ENCODE measurements at regions not wholly inside any gene's neighbourhood (a gene's known extent, or its start where the extent isn't known, plus 50 kb on each side); places are given as distances from the start of the nearest gene placed in this dataset.
"Not testable (repeated sequence)": the region's sequence is repeated elsewhere in the genome, so short reads cannot be mapped to it uniquely, and the experiment has no call there.

DNA sequence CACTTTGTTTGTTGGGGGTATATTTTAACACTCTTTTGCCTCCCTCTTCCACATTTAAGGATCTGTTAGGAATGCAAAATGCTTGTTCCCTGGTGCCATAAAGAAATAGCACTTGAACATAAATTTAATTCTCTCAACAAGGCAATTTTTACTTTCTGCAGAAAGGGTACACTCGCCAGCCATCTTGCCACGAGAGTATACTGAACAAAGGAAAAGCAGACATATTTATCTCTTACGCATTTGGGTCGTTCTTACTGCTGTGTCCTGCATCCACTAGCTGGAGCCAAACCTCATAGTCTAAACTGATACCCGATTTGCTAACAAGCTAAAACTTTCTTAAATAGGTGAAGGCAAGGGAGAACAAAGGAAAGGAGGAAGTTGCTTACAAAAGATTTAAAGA lies 129.5 kb downstream of the B3GNT2 start:
- DNase-seq = no peak

DNA sequence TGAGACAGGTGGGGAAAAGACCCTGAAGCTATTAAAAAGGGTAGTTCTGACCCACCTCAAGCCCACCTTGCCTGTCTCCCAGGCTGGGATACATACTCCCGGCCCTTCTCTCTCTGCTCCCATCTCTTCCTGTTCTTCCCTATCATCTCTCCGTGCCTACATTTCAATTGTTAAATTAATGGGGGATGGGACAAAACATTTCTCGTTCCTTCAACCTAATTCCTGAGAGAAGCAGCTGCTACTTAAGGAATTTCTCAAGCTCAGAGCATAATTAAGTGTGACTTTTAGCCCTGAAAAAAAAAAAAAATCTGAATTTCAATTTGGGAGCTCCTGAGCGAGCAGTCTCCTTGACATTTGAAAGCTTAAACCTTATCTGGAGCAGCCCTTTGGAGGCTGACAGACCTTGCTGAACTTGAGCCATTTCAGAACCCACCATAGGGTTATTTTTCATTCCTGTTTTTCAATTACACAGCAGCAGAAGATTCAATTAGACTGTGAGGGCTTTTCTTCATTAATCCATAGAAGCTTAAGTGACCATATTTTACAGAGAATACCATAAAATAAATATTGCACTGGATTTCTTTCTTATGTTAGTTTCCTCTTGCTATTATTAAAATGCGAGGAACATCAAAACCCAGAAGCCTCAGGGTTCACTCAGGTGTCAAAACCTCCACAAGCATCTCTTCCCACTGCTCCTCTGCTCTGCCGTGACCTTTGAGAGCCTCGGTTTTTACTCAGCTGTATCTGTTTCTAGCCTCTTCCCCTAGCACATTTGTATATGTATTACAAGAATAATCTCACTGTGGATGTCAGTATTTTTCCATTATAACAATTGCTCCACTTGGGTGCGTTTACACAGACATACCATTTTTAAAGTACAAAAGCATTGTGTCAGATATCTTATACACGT lies 125.7 kb downstream of the B3GNT2 start:
- no peak for DNase-seq

DNA sequence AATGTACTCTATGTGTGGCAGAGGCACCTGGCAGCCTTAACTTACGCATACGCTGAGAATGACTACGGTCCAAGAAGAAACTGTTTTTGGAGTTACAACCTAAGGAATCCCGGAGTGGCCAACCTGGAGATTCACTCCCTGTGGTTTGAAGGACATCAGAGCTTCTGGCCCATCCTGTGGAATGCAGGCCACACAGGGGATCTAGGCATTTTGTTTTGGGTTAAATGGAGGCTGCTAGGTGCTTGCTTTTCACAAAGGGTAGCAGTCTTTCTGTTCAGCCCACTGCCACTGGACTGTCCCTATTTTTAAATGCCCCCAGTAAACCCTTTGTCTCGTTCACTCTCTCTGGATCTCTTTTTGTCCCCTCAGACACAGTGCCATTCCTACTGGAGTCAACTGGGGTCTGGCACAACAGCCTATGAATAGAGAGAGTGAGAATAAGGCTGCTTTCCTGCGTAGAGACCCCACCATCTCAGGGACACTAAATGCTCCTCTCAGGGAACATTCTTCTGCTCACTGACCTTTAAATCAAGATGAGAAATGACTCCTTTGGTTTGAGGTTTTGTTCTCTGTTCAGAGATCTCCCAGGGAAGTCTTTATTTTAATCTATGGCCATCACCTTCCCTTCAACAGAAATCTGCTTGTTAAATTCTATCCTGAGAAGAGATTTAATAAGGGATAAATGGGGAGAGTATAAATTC lies 124.9 kb downstream of the B3GNT2 start:
- DNase-seq = no peak

DNA sequence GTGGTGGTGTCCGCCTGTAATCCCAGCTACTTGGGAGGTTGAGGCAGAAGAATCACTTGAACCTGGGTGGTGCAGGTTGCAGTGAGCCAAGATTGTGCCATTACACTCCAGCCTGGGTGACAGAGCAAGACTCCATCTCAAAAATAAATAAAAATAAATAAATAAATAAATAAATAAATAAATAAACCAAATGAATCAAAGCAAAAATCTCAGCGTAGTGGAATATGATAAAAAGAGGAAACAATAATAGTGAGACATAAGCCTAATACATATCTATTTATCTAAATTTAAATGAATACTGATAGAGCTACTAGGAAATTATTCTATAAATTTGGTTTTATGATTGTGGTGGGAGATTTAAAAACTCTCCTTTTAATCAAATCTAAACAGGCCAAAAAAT lies 124.2 kb downstream of the B3GNT2 start:
- DNase-seq = not testable (repeated sequence)

DNA sequence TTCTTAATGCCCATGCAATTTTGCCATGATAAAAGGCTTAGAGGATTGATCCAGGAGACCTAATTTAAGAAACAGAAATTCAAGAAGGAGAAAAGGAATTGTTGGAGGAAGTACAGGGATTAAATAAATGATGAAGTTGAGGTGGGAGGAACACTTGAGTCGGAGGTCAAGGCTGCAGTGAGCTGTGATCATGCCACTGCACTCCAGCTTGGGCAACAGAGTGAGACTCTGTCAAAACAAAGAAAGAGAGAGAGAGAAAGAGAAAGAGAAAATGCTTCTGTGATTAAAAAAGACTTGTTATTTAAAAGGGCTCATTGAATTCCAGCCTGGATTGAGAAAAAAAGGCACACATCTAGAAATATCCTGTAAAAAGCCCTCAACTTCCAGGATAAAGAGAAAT lies 123.2 kb downstream of the B3GNT2 start:
- DNase-seq = no peak

DNA sequence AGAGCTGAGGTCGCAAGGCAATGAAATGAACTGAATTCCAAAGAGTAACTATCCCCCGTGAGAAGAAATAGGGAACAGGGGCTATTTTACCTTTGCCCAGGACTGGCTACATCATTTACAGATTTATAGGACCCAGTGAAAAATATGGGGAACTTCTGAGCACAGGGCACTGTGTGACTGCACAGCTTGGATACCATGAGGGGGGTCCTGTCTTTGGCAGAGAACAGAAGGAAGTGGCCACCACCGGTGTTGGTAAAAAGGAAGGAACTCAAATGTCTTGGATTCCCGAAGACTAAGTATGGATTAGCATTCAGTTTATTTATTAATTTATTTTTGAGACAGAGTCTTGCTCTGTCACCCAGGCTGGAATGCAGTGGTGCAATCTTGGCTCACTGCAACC lies 119.6 kb downstream of the B3GNT2 start:
- no peak for DNase-seq

DNA sequence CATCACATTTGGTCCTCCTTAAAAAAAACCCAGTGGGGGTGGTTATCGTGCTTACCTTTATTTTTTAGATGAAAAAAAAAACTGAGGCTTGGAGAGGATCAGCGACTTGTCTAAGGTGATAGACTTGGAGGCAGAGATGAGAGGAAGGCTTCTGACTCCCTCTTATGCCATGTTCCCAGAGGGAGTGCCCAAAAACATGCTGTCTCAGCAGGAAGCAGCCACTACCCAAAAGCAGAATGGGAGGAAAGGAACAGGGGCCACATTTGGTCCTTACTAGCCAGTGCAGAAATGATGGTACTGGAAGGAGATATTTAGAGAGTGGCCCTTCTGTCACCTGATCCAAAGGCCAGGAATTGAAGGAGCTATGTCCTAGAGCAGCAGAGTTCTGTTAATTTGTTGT lies 118.4 kb downstream of the B3GNT2 start:
- no peak for DNase-seq

DNA sequence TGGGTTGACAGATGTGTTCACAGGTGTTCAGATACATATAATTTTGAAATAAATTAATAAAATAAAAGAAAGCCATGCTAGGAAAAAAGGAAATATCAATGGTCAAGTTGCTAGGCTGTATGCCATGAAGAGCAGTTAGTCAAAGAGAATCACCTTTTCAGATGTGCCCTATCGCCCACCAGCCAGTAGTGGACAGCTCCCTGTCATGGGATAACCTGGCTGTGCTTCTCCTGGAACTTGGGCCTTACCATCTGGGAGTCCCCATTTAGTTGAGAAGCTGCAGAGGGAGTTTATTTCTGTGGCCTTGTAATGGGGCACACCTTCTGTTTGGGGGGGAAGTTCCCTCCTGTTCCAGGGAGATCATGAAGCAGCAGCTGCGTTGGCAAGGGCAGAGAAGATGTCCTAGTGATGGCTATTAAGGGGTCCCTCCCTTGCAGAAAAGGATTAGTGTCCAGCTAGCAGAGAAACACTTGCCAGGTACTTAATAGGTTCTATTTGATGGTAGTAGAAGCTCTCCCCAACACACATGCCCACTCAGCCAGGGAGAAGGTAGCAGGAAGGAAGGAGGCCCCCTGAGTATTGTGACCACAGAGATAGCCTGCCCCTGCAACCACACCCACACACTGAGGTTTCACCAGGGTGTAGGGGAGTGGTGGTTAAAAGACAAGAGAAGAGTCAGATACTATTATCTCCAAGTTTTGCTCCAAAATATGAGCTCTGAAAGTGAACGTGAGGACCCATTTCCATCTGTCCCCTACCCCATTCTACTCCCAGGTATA lies 117.7 kb downstream of the B3GNT2 start:
- peak; percentile 54 for DNase-seq

DNA sequence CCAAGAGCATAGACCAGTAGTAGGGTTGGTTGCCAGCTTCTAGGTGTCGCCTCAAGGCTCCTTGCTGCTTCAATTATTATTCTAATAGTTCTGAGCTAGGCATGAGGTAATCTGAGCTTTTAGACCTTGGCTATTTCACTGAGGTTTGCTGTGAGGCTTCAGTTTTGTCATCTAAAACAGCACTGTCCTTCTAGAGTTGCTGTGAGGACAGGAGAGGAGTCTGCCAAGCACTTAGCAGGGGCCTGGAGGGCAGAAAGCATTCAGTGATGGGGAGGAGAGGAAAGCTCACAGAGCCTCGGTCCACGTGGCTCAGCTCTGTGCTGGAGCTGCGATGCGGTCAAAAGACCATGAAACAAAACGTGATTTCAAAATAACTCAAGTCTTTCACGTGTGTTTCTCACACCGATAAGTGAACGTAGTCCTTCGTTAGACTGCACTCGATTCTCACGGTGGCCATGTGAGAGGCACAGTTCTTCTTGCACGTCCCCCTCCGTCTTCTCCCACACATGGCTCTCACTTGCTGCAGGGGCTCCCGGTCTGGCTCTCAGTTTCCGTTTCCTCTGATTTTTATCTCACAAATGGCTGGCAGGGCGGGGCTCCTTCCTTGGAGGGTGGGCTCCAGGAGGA lies 113.7 kb downstream of the B3GNT2 start:
- peak; percentile 44 for DNase-seq

DNA sequence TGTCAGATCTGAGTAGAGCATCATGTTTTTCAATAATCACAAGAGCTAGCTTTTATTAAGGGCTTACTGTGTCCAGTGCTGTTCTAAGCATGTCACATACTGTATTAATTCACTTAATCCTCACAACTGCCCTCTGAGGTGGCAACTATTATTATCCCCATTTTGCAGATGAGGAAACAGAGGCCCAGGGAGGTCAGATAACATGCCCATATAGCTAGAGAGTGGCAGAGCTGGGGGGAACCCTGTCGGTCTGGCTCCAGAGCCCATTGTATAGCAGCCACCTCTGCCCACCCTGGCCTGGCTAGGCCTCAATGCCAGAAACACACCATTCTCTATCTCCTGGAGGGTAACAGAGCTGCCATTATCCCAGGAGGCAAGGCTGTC lies 113.2 kb downstream of the B3GNT2 start:
- DNase-seq = no peak

DNA sequence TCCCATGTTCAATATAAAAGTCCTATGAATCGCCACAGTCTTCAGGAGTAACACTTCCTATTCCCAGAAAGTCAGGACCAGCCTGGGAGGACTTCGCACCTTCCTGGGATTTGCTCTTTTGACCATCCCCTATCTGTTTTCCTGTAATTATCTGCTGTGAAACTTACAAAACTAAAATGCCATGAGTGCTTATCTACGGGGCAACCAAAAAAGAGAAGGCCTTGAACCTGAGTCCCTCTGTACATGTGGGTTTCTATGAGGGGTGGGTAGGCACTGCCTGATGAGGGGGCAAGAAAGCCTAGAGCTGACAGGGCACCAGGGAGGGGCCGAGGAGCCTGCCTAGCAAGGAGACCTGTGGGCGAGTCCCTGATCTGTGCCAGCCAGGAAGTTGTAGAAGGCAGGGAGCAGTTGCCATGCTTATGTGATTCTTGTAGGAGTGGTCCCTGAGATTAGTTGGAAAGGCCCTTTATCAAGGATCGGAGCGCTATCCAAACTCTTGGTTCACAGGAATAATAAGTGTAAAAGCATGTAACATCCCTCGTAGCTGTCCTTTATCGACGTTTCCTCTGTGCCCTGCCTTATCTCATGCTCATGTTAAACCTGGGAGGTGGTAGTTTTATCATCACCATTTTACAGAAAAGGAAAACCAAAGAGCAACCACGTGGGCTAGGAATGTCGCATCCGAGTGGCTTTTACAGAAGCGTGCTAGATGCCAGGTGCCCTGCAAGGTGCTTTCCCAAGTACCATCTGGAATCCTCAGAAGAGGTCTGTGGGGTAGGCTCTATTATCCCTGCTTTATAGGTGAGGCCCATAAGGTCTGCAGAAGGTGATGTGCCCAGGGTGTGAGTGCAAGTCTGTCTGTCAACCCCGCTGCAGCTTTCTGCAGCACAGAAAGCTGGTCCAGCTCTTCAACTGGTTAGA lies 111.8 kb downstream of the B3GNT2 start:
- no peak for DNase-seq

DNA sequence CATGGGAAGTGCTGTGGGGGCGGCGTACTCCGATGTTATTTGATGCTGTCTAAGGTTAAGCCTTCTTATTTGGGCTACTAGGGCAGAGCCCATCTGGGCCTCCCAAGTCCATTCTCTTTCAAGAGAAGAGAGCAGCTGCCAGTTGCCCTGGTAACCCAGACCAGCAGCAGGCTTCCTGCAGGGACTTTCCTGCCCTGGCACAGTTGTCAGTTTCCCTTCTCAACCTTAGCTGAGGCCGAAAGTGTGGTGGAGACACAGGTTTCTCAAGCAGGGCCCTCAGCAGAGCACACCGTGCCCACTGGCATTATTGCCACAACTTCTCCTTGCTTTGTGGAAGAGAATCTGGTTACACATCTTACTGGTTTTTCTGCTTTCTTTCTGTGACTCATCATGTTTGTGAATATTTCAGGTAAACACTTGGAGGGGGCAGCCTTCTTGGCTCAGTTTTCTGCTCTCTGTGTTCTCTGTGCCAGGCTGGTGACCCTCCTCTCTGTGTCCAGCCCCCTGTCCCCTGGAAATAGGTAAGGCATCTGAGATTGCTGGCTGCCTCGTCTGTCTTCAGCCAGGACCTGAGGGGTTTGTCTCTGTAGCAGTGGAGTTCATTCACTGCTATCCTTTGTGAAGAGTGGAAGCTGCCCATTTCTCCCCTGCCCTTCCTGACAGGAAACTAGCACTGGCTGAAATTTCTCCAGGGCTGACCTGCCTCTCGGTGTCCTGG lies 111.0 kb downstream of the B3GNT2 start:
- peak; percentile 68 for DNase-seq

DNA sequence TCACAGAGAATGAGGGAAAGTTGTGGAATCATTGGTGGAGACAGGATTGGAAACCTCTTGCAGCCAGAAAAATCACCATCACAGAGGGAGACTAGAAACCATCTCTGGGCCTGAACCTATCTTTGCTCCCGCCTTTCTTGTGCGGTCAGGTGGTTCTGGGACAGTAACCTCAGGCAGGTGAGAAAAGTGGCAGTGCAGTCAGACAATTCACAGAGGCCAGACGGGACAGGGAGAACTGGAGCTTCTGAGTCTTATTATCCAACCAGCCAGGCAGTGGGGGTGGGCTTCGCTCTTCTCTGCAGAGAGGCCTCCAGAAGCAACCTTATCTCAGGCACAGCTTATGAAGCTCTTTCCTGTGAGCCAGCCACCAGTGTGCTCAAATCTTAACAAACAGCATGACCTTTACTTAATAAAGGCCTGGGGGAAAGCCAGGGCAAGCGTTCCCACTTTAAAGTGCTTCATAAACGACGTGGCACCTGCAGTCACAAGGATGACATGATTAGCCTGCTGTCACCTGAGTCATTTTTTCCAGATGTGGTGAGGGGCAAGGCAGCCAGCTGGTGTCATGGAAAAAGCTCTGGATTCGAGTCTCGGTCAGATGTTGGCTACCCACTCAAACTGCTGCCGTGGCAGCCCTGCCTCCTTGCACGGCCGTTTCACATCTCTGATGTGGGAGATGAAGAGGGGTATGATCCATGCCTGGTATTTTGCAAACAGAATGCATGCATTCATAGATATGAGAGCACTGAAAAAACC lies 109.7 kb downstream of the B3GNT2 start:
- peak; percentile 19 for DNase-seq

DNA sequence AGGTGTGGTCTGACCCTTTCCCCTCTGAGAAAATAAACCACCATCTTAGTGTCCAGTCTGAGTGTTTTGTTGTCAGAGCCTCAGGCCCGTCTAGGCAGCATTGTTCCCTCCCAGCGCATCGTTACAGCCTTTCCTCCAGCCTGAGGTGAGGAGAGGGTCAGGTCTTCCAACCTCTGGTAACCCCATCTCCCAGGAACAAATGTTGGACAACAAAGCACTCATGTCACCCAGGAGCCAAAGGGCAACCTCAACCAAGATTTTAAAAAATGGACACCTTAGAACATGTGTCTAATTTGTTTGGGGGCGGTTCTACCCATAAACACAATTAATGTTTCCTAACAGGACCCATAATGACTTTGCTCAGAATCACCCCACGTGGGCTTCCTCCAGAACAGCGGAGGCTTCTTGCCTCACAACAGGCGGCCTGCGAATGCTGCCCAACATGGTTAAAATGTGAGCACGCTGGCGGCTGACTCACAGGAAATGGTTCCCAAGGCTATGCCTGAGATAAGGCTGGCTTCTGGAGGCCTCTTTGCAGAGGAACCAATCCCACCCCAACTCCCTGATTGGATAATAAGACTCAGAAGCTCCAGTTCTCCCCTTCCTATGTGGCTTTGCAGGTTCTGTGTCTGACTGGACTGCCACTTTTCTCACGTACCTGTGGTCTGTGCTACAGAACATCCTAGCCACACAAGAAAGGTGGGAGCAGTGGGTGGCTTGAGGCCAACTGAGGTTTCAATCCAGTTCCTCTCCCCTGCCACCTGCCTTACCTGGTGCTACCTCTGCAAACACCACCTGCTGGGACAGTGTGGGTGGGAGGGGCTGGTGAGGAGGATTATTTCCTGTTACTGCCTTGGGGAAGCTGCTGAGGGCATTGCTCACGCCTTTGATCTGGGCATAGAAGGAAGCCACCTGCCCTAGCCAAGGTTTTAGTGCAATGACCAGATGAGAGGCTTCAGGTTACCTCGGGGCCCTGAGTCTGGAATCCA lies 108.8 kb downstream of the B3GNT2 start:
- peak; percentile 48 for DNase-seq

DNA sequence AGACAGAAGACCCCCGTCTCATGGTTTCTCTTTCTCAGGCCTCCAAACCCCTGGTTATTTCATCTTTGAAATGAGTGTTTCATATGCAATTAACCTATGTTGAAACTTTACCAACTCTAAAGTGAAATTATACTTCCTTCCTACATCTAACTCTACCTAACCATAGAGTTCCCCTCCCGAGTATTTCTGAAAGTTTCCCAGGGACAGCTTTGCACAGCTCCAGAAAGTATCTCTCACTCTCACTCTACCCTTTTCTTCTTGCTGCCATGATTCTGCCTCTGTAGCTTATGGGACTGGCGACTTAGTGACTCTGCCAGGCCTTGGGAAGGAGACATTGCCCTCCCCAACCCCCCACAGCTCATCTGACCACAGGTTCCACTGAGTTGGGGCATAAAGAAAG lies 107.9 kb downstream of the B3GNT2 start:
- no peak for DNase-seq

DNA sequence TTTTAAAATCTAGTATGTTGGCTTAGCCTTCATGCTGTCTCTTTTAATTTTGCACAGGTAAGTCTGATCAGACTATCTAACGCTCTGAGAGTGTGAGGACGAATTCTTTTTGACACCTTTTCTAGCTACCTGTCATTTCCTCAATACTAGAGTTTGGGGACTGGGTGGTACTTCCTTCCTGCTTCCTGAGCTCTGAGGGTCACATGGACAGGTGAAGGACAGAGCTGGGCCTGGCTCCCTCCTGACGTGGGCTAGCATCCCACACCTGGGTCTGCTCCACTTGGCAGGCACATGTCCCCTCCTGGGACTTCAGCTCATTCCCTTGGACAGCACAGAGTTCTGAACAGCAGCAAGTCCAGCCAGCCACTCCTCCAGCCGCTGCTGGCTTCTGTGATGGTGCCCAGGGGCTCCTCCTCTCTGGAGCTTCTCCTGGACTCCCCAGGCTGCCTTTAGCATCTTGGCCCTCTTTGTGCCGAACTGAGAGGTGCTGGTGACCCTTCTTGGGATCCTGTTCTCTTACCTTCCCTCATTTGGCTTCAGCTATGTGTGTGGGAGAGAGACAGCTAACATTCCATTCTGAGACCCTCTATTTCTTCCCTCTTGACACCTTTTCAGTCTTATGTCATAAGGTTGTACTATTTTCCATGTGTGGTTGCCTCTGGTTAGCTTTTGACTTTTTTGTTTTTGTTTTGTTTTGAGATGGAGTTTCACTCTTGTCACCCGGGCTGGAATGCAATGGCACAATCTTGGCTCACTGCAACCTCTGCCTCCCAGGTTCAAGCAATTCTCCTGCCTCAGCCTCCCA lies 106.9 kb downstream of the B3GNT2 start:
- peak; percentile 29 for DNase-seq

DNA sequence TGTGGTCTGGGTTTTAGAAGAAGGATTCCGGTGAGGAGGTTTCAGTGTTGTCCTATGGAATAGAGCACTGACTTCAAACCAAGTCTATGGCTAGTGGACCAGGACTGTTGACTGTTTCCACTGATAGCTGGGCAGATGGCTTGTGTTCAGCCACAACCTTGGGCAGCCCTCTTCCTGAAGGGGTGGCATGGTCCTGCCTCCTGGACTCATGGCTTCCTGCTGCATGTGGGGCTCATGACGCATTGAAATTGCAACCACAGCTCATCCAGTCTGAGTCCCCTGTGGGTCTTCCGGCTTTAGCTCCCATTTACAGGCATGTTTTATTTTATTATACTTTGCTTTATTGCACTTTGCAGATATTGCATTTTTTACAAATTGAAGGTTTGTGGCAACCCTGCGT lies 105.0 kb downstream of the B3GNT2 start:
- no peak for DNase-seq

DNA sequence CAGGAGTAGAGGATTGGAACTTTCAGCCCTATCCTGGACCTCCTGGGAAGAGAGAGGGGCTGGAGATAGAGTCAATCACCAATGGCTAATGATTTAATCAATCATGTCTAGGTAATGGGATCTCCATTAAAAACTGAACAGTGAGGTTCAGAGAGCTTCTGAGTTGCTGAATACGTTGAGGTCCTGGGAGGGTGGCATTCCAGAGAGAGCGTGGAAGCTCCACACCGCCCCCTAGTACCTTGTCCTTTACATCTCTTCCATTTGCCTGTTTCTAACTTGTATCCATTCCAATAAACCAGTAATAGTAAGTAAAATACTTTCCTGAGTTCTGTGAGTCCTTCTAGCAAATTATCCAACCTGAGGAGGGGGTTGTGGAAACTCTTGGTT lies 101.7 kb downstream of the B3GNT2 start:
- no peak for DNase-seq
